ENCODE measurements at regions not wholly inside any gene's neighbourhood (a gene's known extent, or its start where the extent isn't known, plus 50 kb on each side); places are given as distances from the start of the nearest gene placed in this dataset.

DNA sequence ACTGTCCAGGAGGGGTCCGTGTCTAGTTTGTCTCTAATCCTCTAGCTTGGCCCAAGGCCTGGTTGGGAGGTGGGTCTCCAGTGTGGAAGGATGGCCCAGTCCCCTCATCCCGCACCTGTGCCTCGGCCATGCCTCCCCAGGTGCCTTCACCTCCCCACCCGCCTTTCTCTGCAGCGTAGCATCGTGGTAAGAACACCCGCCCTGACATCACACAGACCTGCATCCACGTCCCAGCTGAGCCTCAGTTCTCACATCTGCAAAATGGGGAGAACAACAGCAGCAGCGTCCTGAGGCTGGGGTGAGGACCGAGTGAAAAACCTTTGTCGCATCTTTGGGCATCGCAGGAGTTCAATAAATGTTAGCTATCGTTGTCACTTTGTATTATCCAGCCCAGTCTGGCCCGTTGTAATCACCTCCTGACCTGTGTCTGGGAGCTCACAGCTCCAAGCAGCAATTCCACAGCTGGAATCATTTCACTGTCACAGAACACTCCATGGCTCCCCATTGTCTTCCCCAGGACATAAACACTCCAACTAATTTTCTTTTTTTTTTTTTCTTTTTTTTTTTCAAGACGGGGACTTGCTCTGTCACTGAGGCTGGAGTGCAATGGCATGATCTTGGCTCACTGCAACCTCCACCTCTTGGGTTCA is 181.2 kb upstream of the IER5L start:
- TF ChIP-seq REST (IDR thresholded peaks at IDR 0.05) (no peak), FOXA2 (IDR thresholded peaks at IDR 0.05) (no peak), FOXA1 (IDR thresholded peaks at IDR 0.05) (no peak), EGR1 (IDR thresholded peaks at IDR 0.05; ENCODE audit: low read depth in 2 of 2) (no peak), RAD21 (IDR thresholded peaks at IDR 0.05) (no peak)
- TF ChIP-seq, protein P1, sequence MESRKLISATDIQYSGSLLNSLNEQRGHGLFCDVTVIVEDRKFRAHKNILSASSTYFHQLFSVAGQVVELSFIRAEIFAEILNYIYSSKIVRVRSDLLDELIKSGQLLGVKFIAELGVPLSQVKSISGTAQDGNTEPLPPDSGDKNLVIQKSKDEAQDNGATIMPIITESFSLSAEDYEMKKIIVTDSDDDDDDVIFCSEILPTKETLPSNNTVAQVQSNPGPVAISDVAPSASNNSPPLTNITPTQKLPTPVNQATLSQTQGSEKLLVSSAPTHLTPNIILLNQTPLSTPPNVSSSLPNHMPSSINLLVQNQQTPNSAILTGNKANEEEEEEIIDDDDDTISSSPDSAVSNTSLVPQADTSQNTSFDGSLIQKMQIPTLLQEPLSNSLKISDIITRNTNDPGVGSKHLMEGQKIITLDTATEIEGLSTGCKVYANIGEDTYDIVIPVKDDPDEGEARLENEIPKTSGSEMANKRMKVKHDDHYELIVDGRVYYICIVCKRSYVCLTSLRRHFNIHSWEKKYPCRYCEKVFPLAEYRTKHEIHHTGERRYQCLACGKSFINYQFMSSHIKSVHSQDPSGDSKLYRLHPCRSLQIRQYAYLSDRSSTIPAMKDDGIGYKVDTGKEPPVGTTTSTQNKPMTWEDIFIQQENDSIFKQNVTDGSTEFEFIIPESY (IDR thresholded peaks at IDR 0.05) = no peak
- 94% methylated on average over 15 of the region's 15 CpGs for WGBS
- Histone ChIP-seq H3K4me3 (ENCODE audit: low read depth in 1 of 3, low read length in 3 of 3) (no peak overlapping the region), H3K27me3 (ENCODE audit: control insufficient read depth in 4 of 4, insufficient read depth in 4 of 4, low read length in 3 of 4) (no peaks in the 10 kb centered on the region), H3K36me3 (ENCODE audit: control insufficient read depth in 4 of 4, insufficient read depth in 3 of 4, low read depth in 1 of 4, low read length in 3 of 4) (no peaks in the 10 kb centered on the region), H3K9ac (ENCODE audit: low read depth in 1 of 2, low read length in 2 of 2) (no peak overlapping the region), H3K4me1 (ENCODE audit: control insufficient read depth in 4 of 4, insufficient read depth in 4 of 4, low read length in 3 of 4) (peaks cover 0 to 3% (median 1%) of the 10 kb centered on the region in 4 donors), H3K9me3 (ENCODE audit: control insufficient read depth in 4 of 4, low read length in 3 of 4) (peaks cover 0 to 5% (median 0%) of the 10 kb centered on the region in 4 donors), H3K27ac (ENCODE audit: low read depth in 1 of 2, low read length in 2 of 2) (no peak overlapping the region)
- DNase-seq (ENCODE audit: low spot score) = no peak

GRCh38 chr9:129358621-129359154 is 180.6 kb upstream of the IER5L start:
- H3K27ac ChIP-seq (ENCODE audit: low read depth in 1 of 2, low read length in 2 of 2) = no peak overlapping the region
- peaks cover 0 to 3% (median 1%) of the 10 kb centered on the region in 4 donors for H3K4me1 ChIP-seq (ENCODE audit: control insufficient read depth in 4 of 4, insufficient read depth in 4 of 4, low read length in 3 of 4)
- DNase-seq (ENCODE audit: low spot score) = no peak
- no peak overlapping the region for H3K9ac ChIP-seq (ENCODE audit: low read depth in 1 of 2, low read length in 2 of 2)
- no peaks in the 10 kb centered on the region for H3K36me3 ChIP-seq (ENCODE audit: control insufficient read depth in 4 of 4, insufficient read depth in 3 of 4, low read depth in 1 of 4, low read length in 3 of 4)
- no peaks in the 10 kb centered on the region for H3K27me3 ChIP-seq (ENCODE audit: control insufficient read depth in 4 of 4, insufficient read depth in 4 of 4, low read length in 3 of 4)
- H3K9me3 ChIP-seq (ENCODE audit: control insufficient read depth in 4 of 4, low read length in 3 of 4) = peaks cover 0 to 5% (median 0%) of the 10 kb centered on the region in 4 donors
- 80% methylated on average over 12 of the region's 12 CpGs for whole genome bisulfite sequencing
- H3K4me3 ChIP-seq (ENCODE audit: low read depth in 1 of 3, low read length in 3 of 3) = no peak overlapping the region
- TF ChIP-seq SP1 (IDR thresholded peaks at IDR 0.05) (no peak), RAD21 (IDR thresholded peaks at IDR 0.05) (no peak), JUND (IDR thresholded peaks at IDR 0.05) (no peak), CTCF (IDR thresholded peaks at IDR 0.05; ENCODE audit: low read depth, low read length, missing input control) (no peak), RXRA (IDR thresholded peaks at IDR 0.05) (no peak), FOXA1 (IDR thresholded peaks at IDR 0.05) (no peak), GABPA (IDR thresholded peaks at IDR 0.05 in 1 of 2, conservative IDR thresholded peaks at IDR 0.05 in 1 of 2) (no peak), REST (IDR thresholded peaks at IDR 0.05) (no peak), TAF1 (conservative IDR thresholded peaks at IDR 0.05) (no peak), ATF3 (IDR thresholded peaks at IDR 0.05) (no peak), NR2F2 (IDR thresholded peaks at IDR 0.05) (no peak), HNF4A (conservative IDR thresholded peaks at IDR 0.05) (no peak), YY1 (IDR thresholded peaks at IDR 0.05) (no peak), HNF4G (IDR thresholded peaks at IDR 0.05) (no peak), FOXA2 (IDR thresholded peaks at IDR 0.05) (no peak)
- TF ChIP-seq, protein P2, sequence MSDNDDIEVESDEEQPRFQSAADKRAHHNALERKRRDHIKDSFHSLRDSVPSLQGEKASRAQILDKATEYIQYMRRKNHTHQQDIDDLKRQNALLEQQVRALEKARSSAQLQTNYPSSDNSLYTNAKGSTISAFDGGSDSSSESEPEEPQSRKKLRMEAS (IDR thresholded peaks at IDR 0.05) = no peak
- TF ChIP-seq, protein P1 (IDR thresholded peaks at IDR 0.05) = no peak
